ENCODE measurements at regions not wholly inside any gene's neighbourhood (a gene's known extent, or its start where the extent isn't known, plus 50 kb on each side); places are given as distances from the start of the nearest gene placed in this dataset.
"Not testable (repeated sequence)": the region's sequence is repeated elsewhere in the genome, so short reads cannot be mapped to it uniquely, and the experiment has no call there.

DNA sequence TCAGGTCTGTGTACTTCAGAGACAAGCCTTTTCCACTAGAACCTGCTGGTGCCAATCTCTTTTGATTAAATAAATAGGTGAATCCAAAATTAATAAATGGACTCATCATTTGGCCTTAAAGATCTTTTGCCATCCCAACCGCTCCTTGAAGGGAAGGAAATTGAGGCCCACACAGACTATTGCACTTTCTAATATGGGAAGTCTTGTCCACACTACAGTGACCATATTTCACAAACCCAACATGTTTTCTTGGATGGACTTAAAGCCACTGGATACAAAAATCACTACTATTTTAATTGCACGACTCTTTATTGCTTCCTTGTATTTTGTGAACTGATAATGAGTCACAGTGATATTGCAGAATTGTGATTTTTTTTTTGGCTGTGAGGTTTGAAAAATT, 135.0 kb downstream of the DIRAS2 start:
- no peak for DNase-seq

DNA sequence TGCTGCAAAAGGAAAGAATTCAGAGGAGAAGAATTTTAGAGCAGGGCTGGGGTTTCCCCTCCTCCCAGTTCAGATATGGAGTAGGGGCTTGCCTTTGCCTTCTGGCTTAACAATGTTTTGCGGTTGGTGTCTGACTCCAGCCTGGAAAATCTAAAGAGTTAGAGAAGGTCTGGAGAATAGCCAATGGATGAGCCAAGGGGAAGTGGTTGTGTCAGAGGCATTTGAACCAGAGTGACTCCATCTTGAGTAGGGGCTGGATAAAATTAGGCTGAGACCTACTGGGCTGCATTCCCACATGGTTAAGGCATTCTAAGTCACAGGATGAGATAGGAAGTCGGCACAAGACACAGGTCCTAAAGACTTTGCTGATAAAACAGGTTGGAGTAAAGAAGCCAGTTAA, 133.7 kb downstream of the DIRAS2 start:
- DNase-seq = no peak

DNA sequence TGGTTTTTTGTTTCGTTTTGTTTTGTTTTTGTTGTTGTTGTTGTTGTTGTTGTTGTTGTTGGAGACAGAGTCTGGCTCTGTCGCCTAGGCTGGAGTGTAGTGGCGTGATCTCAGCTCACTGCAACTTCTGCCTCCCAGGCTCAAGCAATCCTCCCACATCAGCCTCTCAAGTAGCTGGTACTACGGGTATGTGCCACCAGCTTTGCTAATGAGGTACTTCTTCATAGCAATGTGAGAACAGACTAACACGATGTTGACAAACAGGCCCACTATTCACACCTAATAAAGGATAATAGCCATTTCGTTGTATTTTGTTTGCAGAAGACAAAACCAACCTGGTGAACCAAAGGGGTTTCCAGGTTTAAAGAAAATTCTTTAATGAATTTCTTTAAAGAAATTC, 130.9 kb downstream of the DIRAS2 start:
- no peak for DNase-seq

DNA sequence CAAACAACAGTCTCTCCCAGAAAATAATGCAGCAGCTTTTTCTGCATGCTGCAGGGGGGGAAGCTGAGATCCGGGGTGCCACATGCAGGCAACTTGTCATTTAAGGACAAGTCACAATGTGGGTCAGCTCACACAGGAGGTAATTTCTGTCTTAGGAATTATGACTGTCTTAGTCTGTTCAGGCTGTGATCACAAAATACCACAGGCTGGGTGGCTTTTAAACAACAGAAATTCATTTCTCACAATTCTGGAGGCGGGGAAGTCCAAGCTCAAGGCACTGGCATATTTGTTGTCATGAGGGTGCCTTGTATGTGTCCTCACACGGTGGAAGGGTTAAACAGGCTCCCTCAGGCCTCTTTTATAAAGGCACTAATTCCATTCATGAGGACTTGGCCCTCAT, 127.7 kb downstream of the DIRAS2 start:
- no peak for DNase-seq

DNA sequence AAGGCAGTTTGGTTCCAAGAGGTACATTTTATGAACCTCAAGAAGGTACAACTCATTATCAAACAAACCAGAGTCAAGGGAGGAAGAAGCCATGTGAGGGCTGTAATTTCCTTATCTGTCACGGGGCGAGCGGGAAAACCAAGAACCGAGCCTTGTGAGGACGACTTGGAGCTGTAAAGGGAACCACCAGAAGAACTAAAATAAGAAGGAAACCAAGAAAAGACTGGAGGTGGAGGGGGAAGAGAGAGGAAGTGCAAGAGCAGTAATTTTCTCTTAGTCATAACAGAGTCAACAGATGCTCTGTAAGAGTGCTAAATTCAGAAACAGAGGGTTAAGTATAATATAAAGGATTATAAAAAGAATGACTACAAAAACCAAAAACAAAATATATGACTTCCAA, 127.1 kb downstream of the DIRAS2 start:
- DNase-seq = no peak

DNA sequence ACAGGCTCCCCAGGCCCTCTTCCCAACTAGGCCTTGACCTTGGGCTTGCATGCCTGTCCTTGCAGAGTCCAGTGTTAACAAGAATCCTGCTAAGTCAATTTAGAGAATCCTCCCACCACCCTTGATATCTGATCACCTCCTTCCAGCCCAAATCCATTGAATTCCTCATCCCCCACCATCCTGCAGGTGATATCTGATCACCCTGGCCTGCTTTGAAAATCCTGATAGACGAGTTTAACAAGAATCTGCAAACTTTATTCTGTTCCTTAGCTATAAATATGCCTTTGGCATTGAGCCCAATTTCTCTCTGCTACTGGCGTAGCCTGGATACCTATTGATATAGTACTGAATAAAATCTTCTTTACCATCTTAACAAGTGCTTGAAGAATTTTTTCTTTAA, 125.5 kb downstream of the DIRAS2 start:
- no peak for DNase-seq

DNA sequence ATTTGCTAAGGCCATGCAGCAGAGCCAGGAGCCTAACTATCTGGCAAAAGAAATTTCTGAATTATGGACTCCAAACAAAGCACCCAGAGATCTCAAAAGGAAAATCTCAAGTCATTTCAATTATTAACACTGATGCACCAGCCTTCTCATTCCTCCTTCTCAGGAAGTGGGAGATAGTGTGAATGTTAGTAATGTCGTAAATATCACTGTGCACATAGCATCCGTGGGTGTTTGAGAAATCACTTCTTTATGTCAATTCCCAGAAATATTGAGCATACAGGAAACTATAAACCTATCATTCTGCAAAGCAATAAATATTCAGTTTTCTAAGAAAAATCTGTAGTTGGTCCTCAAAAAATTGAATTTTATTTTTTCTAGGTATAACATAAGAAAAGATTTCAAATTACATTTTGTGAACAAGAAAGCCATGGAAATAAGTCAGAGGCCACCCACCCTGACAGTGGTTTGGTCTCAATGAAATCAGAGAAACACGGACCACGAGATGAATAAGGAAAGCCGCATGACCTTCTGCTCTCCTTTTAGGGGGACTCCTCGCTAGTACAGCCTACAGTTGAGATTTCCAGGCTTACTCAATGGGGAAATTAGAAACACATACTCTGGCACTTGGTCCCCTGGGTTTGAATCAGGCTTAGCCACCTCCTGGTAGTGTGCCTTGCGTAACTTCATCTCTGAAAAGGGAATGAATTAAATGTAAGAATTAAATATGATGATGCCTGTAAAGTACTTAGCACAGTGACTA, 120.6 kb downstream of the DIRAS2 start:
- no peak for DNase-seq

DNA sequence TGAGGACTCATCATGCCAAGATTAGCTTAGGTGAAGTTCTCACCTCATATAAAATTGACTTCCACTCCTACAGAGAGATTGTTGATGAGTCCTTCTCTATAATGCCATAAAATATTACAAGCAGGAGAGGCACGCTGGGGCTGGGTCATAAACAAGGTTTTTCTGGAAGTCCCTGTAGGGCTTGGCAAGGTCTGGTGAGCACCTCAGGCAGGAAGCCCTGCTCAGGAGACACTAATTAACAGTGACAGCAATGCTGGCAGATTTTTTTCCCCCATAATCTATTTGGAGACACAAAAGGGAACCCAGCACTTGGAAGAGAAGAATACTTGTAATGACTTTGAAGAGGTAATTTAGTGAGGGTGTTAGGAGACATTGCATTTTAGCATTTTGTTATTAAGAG, 118.7 kb downstream of the DIRAS2 start:
- DNase-seq = no peak

DNA sequence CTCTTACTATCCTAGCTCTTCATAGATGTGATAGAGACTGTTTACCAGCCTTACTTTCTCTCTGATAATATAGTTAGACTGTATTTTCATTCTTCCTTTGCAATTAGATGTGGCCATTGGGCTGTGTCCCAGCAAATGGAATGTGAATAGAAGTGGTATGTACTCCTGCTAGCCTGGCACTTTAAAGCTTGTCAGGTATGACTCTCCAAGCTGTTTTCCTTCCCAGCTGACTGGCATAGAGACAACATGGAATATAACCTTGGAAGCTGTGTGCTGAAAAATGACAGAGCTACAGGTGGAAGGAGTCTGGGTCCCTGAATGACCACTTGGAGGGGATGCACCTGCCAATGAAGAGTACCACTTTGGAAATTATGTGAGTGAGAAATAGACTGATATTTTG, 116.2 kb downstream of the DIRAS2 start:
- DNase-seq = no peak

DNA sequence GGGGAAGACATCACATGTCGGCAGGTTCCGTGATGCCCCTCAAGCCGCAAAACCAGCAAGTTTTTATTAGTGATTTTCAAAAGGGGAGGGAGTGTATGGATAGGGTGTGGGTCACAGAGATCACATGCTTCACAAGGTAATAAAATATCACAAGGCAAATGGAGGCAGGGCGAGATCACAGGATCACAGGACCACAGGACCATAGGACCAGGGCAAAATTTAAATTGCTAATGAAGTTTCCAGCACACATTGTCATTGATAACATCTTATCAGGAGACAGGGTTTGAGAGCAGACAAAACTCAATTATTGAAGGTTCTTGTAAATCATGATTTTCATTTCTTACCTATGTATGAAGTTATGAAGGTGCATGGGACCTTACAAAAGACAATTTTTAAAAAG, 106.5 kb downstream of the DIRAS2 start:
- DNase-seq = not testable (repeated sequence)

DNA sequence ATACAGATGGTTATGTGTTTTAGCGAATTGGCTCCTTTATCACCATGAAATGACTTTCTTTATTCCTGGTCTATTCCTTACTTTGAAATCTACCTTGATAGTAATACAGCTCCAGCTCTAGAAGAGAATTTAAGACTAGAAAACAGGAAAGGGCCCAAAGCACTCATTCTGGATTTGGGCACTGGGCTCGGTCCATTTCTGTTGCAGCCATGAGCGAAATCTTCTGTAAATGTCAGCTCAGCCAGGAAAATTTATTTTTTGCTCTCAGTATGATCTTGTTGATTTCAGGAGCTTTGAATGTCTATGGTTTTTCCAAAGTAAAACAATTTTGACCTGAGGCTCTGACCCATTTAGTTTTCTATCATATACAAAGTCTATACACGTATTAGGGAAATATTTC, 104.1 kb downstream of the DIRAS2 start:
- DNase-seq = no peak

DNA sequence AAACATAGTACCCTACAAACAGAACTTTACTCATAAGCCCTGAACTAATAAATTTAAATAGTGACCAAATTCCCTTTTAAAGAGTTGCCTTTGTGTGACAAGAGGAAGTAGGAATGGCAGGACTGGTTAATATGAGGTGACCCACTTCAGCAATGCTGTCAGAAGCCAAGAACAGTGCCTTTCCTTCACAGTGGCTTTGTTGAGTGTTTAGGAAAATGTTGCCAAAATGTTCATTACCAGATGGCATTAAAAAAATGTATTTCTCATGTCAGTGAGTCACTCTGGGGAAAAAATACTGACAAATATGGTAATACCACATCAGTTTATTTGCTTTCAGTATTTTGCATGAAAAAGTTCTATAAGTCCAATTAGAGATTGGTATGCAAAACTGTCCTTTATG, 103.3 kb downstream of the DIRAS2 start:
- DNase-seq = no peak

DNA sequence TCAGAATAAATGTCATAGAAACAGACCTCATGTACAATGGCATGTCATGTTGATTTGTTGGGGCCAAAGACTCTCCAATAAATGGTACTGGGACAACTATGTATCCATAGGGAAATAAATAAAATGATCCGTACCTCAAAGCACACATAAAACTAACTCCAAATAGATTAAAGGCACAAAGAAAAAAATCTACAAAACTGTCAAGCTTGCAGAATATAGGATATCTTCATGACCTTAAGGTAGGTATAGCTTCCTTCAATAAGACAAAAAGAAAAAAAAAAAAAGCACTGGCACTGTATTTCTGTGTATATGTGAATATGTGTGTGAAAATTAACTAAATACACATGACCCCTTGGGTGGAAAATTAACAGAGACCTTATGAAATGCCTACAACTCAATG, 101.9 kb downstream of the DIRAS2 start:
- no peak for DNase-seq

DNA sequence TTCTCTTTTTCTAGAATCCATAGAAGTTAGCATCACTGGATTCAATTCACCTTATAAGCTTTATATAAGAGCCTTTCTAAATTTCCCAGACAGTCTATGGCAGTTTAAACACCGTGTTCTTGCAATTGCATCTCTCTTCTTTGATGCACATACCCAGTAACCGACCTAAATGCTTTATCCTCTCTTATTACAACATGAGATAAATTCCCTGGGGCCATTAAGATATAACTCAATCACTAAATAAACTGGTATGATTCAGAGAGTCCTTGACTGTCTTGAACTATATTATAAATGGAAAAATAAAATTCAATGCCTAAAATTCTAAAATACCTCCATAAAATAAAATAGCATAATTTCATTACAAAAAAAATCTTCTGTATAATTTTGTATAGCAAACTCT, 98.1 kb downstream of the DIRAS2 start:
- no peak for DNase-seq

DNA sequence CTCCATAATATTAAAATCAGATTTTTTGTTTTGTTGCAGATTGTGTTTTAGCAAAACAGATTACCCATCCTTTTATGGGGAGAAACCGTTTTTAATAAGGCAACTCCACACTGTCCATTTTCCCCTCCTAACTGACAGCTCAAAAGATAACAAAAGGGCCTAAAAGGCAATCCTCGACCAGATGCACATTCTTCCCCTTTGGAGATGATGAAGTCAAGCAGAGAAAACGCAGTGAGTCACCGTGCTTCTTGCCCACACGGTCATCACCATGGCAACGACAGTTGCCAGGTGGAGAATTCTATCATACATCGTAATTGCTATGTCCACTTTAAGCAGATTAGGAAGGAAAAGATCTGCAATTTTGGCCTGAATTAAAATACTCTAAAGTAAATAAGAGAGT, 96.4 kb downstream of the DIRAS2 start:
- DNase-seq = no peak

DNA sequence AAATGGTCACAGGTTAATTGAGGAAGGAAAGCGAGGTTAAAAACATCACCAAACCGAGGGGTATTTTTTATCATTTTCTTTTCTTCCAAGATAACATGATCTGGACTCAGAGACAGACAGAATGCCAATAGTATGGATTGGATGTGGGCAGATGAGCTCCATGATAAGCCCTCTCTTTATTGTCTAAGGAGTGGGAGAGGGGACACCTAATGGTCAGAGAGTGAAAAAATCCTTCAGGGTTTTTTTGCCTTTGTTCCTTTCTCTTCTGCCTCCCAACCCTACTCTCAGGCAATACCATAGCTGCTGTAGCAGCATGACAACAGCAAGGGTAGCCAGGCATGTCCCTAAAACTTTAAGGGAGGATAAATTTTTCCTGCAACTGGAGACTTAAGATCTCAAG, 94.7 kb downstream of the DIRAS2 start:
- DNase-seq = no peak

DNA sequence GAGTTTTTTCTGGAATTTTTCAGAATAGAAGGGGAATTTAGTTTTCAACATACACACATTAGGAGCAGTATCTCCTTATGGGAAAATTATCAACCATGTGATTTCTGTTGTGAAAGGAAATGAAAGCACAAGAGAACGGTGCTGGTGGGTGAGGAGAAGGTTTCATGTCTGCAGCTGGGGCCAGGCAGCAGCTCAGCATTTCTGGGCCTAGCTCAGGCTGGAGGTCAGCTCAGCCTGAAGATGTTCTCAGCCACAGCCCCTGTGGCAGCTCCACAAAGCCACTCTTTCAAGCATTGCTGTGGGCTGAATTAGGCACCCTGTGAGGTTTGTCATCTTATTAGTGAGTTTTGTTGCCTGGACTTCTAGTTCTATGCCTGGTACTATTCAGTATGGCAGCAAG, 90.3 kb downstream of the DIRAS2 start:
- DNase-seq = no peak

DNA sequence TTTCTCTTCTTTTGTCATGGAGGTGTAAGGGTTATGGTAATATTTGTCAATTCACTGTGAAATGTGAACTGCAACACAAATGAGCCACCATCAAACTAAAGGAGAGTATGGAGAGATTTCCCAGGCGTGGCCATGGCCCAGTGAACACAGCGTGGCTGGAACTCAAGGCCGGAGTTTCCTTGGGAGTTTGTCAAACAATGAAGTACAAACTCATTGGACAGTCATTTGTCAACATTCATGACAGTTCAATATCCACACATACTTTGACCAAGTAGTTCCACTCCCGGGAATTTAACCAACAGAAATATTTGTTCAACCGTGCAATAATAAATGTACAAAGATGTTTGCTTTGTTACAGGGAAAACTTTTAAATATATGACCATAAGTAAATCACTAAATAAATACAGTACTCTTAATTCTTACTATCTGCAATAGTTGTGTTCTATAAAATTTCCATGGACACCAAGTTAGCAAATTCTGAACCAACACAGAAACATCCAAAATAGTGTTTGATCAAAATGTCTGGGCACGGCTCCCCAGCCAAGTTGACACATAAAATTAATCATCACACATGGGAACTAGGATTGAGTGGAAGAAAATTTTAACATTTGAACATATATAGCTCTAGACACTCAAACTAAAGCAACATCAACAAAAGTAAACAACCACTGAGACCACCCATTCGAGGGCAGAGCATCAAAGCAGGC, 87.1 kb downstream of the DIRAS2 start:
- DNase-seq = no peak

DNA sequence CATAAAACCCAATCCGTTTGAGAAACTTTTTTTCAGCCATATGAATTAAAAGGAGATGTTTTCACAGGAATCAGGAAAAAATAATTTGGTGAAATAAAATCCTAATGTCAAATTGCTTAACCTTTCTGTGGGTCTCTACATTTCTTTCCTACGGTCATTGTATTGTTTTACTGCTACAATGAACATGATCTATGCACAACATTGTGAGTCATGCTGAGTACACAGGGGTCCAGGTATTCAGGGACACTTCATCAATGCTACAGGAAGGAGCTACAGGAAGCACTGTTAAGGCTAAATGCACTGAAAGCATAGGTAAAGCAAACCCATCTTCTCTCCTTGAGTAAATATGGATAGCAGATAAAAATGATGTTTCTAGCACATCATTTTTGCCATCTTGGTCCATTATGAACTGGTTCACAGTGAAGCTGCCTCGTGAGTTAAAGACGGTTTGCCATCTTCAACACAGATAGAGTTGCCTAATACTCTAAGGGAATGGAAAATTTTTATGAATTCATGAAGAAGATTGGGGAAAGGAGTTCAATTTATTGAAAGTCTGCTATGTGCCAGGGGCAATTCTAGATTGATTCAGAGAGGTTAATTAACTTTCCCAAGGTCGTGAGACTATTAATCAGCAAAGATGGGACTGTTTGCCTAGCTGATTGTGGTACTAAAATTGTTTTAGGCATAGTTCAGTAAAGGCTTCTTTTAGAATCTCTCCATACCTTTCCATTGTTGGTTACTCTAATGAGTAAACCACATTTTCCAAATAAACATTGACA, 85.5 kb downstream of the DIRAS2 start:
- DNase-seq = no peak

DNA sequence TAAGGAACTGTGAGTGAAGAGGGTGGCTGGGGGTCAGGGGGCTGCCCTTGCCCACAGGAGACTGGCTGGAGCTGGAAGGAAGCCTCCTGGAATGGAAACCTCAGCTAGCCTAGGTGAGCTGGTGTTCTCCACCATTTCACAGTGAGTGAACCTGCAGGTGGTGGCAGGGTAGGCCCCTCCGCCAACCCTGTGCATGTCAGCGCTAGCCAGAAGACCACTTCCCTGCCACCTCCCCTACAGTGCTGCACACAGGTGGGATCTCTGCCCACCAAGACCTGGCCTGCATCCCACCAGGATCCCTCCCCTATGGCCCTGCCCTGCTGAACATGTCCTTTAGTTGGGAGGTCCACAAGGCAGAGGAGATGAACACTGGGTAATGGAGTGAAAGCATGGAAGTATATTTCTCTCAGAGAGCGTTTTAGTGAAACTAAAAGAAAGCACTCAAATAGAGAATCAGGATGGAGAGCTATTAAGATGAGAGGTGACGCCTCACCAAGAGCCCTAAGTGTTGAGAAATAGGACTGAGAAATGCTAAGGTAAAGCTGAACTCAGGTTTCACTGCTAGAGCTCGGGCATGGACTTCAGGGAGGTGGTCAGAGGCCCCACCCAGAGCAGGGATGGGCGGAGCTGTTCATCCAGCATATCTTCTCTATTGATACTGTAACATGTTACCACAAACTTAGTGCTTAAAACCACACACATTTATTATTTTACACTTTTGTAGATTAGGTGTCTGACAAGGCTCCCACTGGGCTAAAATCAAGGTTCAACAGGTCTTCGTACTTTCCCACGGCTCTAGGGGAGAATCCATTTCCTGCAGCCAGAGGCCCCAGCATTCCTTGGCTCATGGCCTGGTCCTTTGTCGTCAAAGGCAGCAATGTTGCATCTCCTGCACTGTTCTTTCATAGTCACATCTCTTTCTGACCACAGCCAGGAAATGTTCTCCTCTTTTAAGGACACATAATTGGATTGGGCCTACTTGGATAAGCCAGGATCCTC, 83.2 kb downstream of the DIRAS2 start:
- DNase-seq = no peak
